IPS-11a (cell line): ENCODE measurements at regions not wholly inside any gene's neighbourhood (a gene's known extent, or its start where the extent isn't known, plus 50 kb on each side); places are given as distances from the start of the nearest gene placed in this dataset.
"Not testable (repeated sequence)": the region's sequence is repeated elsewhere in the genome, so short reads cannot be mapped to it uniquely, and the experiment has no call there.

Experiments
- H3K4me3 ChIP-seq: one replicate; pipeline ENCODE4 v1.5.1; 2013; ENCODE audit warnings: low read depth, low read length, control low read depth

GRCh38 chr4:1589098-1589497, 95.0 kb downstream of the FAM53A start:
- no peak overlapping the region for H3K4me3 ChIP-seq

- H3K4me3 ChIP-seq, result no peak overlapping the region
These were observed 95.8 kb downstream of the FAM53A start for GRCh38 chr4:1588306-1588705.

DNA sequence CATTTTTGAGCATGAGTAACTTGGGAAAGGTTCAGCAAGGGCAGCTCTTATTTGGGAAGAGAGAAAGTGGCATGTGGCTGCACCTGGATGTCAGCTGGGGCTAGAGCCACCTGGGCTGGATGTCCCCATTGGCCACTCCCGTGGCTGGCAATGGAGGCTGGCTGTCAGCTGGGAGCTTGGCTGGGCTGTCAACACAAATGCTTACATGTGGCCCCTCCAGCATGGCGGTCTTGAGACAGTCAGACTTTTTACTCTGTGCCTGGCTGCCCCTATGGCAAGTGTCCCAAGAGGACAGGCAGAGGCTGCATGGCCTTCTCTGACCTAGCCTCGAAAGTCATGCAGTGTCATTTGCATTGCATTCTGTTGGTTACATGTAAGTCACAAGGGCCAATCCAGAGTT, 99.6 kb downstream of the FAM53A start:
- no peak overlapping the region for H3K4me3 ChIP-seq

- no peak overlapping the region for H3K4me3 ChIP-seq
These were observed 100.3 kb downstream of the FAM53A start for GRCh38 chr4:1583859-1584258.

- H3K4me3 ChIP-seq, result no peak overlapping the region
These were observed 100.9 kb downstream of the FAM53A start for GRCh38 chr4:1583051-1583785.

DNA sequence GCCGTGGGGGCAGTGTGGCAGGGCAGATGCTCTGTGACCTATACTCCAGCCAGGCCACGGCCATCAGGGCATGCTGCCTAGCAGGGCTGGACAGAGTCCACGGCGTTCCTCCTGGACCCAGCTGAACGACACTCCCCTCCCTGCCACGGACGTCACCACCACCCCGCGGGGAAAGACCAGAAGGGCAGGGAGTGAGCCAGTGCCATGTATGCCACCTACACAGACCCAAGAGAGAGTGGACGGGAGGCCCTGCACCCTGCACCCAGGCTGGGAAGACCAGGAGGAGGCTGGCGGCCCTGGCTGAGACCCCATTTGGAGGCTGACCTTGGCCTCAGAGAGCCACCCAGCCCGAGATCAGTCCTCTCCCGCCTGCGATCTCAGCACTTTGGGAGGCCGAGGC, 101.9 kb downstream of the FAM53A start:
- no peak overlapping the region for H3K4me3 ChIP-seq

DNA sequence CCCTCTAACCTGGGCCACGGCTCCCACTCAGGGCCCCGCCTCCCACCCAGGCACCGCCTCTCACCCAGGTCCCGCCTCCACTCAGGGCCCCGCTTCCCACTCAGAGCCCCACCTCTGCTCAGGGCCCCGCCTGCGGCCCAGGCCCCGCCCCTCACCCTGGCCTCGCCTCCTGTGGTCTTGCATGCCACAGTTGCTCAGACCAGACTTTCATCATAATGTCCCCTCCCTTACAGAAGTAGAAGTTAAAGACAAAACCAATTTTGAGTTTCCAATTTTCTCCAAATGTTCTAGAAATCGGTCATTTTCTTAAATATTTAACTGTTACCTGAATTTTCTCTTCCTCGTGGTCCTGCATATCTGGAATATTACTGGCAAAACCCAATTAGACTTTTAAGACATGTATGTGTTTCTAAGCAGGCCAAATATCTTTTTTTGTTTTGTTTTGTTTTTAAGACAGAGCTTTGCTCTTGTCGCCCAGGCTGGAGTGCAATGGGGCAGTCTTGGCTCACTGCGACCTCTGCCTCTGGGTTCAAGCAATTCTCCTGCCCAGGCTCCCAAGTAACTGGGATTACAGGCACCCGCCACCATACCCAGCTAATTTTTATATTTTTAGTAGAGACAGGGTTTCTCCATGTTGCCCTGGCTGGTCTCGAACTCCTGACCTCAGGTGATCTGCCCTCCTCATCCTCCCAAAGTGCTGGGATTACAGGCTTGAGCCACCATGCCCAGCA, 102.8 kb downstream of the FAM53A start:
- not testable (repeated sequence) for H3K4me3 ChIP-seq

DNA sequence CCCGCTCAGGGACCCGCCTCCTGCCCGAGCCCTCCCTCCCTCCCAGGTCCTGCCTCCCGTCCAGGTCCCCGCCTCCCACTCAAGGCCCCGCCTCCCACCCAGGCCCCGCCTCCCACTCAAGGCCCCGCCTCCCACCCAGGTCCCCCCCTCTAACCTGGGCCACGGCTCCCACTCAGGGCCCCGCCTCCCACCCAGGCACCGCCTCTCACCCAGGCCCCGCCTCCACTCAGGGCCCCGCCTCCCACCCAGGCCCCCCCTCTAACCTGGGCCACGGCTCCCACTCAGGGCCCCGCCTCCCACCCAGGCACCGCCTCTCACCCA, 103.5 kb downstream of the FAM53A start:
- not testable (repeated sequence) for H3K4me3 ChIP-seq

DNA sequence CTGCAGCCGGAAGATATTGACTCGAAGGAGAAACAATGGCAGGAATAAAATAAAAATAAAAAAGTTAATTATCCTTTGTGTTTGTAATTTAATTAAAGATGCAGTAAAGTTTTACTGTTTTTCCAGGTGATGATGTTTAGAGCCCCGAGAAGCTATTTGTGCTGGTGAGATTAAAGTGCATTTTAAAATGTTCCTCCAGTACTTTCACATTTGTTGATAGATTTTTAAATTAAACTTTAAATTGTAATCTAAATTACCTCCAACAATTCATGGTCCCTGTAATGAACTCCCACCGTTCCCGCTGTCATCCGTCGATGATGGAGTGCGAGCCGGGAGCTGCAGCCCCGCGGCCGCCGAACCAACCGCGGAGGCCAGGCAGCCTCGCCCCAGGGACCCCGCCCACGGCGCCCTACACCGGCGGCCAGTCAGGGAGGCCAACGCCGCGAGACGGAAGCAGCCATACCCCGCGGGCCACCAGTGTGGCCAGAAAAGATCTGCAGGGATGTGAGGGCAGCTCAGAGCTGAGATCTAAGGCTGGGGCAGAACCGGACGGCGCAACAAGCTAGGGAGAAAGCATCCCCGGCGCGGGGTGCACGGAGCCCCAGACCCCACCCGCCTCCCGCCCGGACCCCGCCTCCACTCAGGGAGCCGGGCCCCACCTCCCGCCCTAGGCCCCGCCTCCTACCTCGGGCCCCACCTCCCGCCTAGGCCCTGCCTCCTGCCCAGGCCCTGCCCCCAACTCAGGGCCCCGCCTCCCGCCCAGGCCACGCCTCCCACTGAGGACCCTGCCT, 104.0 kb downstream of the FAM53A start:
- H3K4me3 ChIP-seq, result peak overlapping the region; percentile 39

DNA sequence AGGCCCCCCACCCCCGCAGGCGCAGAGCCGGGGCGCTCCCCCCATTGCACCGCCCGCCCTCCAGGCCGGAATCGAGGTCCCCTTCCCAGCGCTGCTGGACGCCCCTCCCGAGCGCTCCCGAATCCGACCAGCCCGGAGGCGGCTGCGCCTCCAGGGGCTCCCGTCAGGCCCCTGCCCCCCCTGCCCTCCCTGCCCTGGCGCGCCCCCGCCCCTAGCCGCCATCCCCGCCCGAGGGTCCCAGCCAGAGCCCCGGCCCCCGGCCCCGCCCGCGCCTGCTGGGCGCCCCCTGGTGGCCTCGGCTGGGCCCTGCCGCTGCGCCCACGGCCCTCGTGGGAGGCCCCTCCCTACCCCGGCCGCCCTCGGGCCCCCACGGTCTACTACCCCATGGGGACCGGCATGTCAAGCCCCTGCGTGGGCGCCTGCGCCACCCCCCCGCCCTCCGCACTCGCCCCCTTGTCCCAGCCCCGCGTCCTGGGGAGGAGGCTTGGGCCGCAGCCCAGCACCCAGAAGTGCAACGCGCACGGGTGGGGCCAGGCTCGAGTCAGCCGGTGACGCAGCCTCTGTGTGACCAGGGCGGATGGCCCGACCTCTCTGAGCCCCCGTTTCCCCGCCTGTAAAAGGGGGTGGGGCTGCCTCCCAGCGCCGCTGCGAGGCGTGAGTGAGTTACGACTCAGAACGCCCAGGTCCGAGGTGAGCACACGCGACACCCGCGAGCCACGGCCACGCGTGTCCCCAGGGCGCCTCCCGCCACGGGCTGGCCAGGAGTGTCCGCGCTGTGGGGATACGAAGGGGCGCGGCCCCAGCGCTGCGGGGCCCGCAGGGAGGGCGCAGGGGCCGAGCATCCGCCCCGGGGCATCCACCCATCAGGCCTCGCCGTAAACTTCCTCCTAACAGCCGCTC, 104.9 kb downstream of the FAM53A start:
- H3K4me3 ChIP-seq, result peak overlapping the region; percentile 21

DNA sequence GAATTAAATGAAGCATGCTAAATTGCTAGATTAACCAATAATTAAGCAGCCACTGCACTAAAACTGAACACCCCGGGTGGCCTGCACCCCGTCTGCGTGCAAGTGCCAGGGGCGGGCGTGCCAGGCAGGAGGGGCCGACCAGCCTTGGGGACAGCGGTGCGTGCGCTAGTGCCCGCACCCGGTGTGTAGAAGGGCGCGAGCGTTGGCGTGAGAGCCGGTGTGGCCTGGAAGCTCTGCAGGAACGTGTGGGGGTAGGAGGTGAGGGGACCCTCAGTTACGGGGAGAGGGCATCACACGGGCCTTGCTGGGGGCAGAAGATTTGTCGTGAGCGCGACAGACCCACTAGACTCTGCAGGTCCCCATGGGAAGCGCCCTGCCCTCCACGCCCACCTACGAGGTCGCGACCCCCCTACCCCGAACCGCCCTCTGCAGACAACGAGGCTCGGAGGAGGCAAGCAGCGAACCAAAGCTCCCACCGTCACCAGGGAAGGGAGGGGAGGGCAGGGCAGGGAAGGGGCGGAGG, 105.8 kb downstream of the FAM53A start:
- H3K4me3 ChIP-seq, result peak overlapping the region; percentile 20

- no peak overlapping the region for H3K4me3 ChIP-seq
These were observed 106.3 kb downstream of the FAM53A start for GRCh38 chr4:1577822-1578217.

DNA sequence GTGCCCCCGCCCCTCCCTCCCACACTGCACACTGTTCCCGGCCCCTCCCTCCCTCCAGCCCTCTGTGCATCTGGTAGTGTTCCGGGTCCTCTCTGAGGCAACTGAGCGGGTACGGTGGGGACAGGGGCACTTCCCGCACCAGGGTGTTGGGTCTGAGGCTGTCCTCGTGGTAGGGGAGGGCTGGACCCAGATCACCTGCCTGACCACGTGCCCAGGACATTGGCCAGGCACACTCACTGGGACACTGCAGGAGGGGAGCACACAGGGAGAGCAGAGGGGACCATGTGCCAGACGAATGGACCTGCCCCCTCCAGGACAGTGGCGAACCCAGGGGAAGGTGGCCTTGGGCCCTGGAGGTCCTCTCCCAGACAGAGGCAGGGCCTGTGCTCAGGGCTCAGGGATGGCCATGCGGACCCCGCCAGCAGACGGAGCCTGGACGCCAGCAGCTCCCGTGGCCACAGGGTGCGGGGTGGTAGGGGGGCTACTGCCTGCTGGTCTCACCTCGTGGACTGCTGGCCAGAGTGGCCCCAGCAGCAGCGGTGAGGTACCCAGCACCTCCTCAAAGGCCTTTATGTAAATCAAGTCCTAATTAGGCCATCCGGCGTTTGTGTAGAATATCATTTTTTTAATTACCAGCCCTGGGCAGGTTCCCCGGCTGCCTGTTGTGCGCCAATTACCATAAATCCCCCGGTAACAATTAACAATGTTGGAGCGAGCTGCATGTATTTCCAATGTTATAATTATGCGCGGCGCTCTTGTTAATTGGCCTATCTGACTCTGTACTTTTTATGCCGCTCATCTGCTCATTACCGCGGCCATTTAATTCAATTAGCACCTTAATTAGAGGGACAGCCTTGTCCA, 106.9 kb downstream of the FAM53A start:
- H3K4me3 ChIP-seq, result no peak overlapping the region

DNA sequence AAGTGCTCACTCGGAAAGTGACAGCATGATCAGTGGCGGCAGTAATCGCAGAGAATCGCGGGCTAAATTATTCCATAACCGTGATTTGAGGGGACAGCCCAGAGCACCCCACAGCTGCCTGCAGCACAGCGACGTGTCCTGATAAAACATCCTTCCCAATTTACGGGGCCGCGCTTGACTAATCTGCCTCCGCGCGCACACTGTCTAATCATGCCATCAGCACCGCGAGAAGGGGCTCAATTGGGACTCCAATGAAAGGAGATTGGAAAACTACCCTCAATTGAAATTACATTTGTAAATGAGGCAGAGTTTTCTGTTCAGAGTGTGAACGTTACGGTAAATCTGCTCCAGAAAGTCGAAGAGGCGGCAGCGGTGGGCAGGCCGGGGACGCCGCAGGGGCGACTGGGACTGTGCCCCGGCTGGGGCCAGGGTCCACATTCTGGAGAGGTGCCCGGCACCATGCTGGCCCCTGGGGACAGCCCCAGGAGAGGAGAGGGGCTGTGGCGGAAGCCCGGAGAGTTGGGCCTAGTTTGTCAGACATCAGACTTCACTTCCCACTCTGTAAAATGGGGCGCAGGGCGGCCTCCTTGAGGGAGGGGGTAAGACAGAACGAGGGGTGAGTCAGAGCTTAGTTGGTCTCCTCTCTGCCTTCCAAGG, 107.7 kb downstream of the FAM53A start:
- no peak overlapping the region for H3K4me3 ChIP-seq

- no peak overlapping the region for H3K4me3 ChIP-seq
These were observed 108.5 kb downstream of the FAM53A start for GRCh38 chr4:1575418-1576303.

DNA sequence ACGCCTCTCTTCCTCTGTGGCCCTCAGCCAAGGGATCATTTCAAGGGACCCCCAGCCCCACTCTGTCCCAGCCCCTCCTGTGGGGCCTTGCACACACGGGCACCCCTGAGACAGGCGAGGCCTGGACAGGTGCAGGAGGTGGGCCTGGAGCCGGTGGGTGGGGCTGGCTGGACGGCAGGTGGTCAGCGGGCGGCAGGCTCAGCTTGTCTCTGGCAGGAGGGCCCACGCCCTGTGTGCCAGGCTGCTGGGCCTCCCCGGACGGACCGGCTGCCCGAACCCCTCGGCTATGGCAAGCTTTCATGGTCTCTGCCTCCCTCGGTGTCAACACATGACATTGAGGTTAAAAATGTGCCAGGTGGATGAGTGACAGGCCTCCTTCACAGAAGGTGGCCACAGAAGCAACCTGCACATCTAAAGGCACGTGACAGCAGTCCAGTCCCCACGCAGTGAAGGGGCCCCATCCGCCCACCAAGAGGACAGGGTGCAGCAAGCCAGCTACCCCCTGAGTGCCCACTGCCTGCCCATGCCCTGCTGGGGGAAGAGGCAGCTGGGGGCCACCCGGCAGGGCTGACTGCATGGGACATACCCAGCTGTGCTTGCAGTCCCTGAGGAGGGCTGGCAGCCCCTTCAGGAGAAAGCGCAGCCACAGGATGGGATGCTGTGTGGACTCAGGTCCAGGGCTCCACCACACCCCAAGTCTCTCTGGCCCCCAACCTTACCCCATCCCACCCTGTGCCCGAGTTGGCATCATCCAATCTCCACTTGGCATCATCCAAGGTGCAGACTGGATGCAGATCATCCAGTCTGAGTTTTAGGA, 109.3 kb downstream of the FAM53A start:
- H3K4me3 ChIP-seq, result no peak overlapping the region

DNA sequence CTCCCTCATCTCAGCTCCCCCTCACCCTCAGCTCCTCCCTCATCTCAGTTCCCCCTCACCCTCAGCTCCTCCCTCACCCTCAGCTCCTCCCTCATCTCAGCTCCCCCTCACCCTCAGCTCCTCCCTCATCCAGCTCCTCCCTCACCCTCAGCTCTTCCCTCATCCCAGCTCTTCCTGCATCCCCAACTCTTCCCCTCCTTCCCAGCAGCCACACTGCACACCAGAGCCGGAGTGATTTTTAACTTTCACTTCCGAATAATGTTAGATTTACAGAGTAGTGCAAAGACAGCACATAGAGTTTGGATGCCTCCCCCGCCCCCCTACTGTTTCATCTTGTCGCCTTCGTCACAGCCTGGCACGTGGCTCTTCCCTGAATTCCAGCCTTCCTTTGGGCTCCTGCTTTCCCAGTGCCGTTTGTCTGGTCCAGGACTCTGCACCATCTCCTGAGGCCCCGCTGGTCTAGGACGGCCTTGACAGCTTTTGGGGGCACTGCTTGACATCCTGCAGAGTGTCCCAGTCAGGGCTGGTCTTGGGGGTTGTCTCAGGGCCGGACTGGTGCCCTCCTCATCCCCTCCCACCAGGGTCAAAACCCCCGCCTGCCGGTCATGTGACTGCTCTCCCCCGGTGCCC, 110.2 kb downstream of the FAM53A start:
- H3K4me3 ChIP-seq, result no peak overlapping the region
